Esophagus squamous epithelium (tissue), 5 donors: ENCODE measurements at regions not wholly inside any gene's neighbourhood (a gene's known extent, or its start where the extent isn't known, plus 50 kb on each side); places are given as distances from the start of the nearest gene placed in this dataset.

Source experiments
- DNase-seq: peaks from one replicate; lab custom pipeline; 2025; lab: John Stamatoyannopoulos, UW
- H3K27ac ChIP-seq, 4 donors: fragments of 200-600 bp; sonication (generic); one replicate each; pipeline ENCODE4 v1.5.1; 2016 to 2019; ENCODE audit warnings: mild to moderate bottlenecking in 1 of 4
- H3K27me3 ChIP-seq, 4 donors: fragments of 200-600 bp; sonication (generic); 1 replicate in 3 of 4; 2 replicates in 1 of 4; pipeline versions ENCODE4 v1.5.1 to v1.6.0; 2017 to 2021; ENCODE audit warnings: antibody characterized with exemption in 1 of 4
- H3K36me3 ChIP-seq, 3 donors: fragments of 200-600 bp; sonication (generic); one replicate each; pipeline ENCODE4 v1.5.1; 2016 to 2019
- H3K4me1 ChIP-seq, 3 donors: fragments of 200-600 bp; sonication (generic); one replicate each; pipeline ENCODE4 v1.5.1; 2017 to 2019
- H3K4me3 ChIP-seq, 4 donors: fragments of 200-600 bp; sonication (generic); 1 replicate in 3 of 4; 2 replicates in 1 of 4; pipeline ENCODE4 v1.5.1; 2016 to 2019; ENCODE audit warnings: mild to moderate bottlenecking in 2 of 4, moderate library complexity in 1 of 4
- H3K9me3 ChIP-seq, 3 donors: fragments of 200-600 bp; sonication (generic); one replicate each; pipeline ENCODE4 v1.5.1; 2016 to 2019
- POLR2A ChIP-seq, 4 donors: fragments of 450-650 bp; IDR thresholded peaks; one replicate each; pipeline ENCODE4 v1.6.1; 2017; ENCODE audit warnings: antibody characterized with exemption in 4 of 4, mild to moderate bottlenecking in 4 of 4, moderate library complexity in 3 of 4
- whole genome bisulfite sequencing, 2 donors: methylation state at CpG; one replicate each; pipeline ENCODE4 v1.1.5; 2018; 5-methylcytosine and 5-hydroxymethylcytosine counted together
- intact Hi-C: fragments of 100-400 bp; cut with DNase I; formaldehyde crosslinking; loops from one replicate; pipeline ENCODE4 v1.15.0; 2022
- TF ChIP-seq, protein P1 (sequence below), 6 experiments: fragments of 450-650 bp in 4 of 6; fragments of 200-600 bp in 2 of 6; sonication (generic) in 2 of 6; IDR thresholded peaks; one replicate each; pipeline ENCODE4 v1.5.1; 2016 to 2019; ENCODE audit warnings: antibody characterized with exemption in 6 of 6, mild to moderate bottlenecking in 4 of 6, moderate library complexity in 4 of 6
- donor health status: DM: yes; HTN: yes; CAD: no.

DNA sequence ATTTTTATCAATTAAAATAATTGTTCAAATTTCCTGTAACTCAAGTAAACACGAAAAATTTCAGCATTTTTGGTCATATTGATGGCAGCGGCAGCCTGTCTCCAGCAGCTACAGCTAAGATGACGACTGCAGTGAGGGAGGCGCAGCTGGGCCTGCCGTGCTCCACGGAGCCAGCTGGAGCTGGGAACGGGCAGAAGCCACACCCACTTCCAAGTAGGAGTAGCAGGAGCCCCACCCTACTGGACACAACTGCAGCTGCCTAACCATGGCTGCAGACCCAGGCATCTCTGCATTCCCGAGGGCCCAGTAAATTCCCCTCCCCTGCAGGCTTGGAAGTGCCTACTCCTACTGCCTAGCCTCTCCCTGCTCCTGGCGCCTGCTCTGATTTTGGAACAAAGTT is 2031.7 kb downstream of the EFNA5 start:
- TF ChIP-seq, protein P1, sequence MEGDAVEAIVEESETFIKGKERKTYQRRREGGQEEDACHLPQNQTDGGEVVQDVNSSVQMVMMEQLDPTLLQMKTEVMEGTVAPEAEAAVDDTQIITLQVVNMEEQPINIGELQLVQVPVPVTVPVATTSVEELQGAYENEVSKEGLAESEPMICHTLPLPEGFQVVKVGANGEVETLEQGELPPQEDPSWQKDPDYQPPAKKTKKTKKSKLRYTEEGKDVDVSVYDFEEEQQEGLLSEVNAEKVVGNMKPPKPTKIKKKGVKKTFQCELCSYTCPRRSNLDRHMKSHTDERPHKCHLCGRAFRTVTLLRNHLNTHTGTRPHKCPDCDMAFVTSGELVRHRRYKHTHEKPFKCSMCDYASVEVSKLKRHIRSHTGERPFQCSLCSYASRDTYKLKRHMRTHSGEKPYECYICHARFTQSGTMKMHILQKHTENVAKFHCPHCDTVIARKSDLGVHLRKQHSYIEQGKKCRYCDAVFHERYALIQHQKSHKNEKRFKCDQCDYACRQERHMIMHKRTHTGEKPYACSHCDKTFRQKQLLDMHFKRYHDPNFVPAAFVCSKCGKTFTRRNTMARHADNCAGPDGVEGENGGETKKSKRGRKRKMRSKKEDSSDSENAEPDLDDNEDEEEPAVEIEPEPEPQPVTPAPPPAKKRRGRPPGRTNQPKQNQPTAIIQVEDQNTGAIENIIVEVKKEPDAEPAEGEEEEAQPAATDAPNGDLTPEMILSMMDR (IDR thresholded peaks at IDR 0.05), result no peak
- TF ChIP-seq POLR2A (IDR thresholded peaks at IDR 0.05), result no peak
- 69 to 86% methylated on average over 5 to 6 of the region's 9 CpGs for WGBS, 2 donors

DNA sequence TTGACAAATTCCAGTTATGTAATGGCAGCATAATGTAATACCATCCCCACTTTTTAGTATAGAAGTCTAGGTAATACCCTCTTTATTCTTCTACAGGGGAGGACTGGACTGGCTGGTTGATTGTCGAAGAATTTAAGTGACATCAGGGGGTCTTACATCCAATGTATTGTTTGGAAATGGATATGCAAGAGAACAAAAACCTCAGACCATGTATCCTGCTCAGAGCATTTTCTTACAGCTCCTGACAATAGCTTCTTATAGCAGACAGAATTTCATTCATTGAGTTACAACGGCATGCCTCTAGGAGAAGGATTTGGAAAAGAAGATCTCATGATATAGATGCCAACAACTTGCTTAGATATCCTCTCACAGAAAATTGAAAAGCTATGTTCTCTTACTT is 2032.3 kb downstream of the EFNA5 start:
- WGBS, 2 donors, result 71 to 85% methylated on average over 2 of the region's 2 CpGs
- TF ChIP-seq, protein P1 (IDR thresholded peaks at IDR 0.05), result no peak
- TF ChIP-seq POLR2A (IDR thresholded peaks at IDR 0.05), result no peak
- H3K36me3 ChIP-seq, result no peaks in the 10 kb centered on the region
- no peak overlapping the region for H3K27ac ChIP-seq
- H3K27me3 ChIP-seq, result no peaks in the 10 kb centered on the region
- intact Hi-C loops, result no loop called here
- no peaks in the 10 kb centered on the region for H3K4me1 ChIP-seq
- DNase-seq, result no peak
- H3K9me3 ChIP-seq, result peaks cover 0 to 7% (median 3%) of the 10 kb centered on the region in 3 donors
- H3K4me3 ChIP-seq, result no peak overlapping the region

More for the DNA sequence above, 2031.7 kb downstream of the EFNA5 start:
- no peak for DNase-seq
- Histone ChIP-seq H3K27ac (no peak overlapping the region), H3K27me3 (no peaks in the 10 kb centered on the region), H3K36me3 (no peaks in the 10 kb centered on the region), H3K9me3 (peaks cover 0 to 7% (median 3%) of the 10 kb centered on the region in 3 donors), H3K4me3 (no peak overlapping the region), H3K4me1 (no peaks in the 10 kb centered on the region)
- intact Hi-C loops, result no loop called here

DNA sequence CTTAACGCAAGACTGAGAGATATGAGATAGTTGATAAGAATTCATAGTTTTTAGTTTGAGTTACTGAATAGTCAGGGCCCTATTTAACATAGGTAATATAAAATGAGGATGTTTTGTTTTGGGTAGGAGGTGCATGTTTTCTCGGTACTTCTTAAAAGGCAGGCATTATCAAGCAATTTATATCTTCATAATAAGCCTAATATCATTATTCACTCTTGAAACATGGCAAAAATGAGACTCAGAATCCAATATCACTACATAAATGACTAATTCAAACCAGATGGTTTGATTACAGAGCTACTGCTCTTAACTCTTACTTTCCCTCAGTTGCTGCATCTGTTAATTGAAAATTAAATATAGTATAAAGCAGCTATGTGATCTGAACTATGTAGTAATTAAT is 2038.7 kb downstream of the EFNA5 start:
- DNase-seq, result no peak
- Histone ChIP-seq H3K27me3 (no peaks in the 10 kb centered on the region), H3K4me3 (no peak overlapping the region), H3K4me1 (no peaks in the 10 kb centered on the region), H3K27ac (no peak overlapping the region), H3K9me3 (no peaks in the 10 kb centered on the region), H3K36me3 (no peaks in the 10 kb centered on the region)
- WGBS, 2 donors, result 68 to 69% methylated on average over 2 of the region's 2 CpGs
- intact Hi-C loops, result no loop called here
- TF ChIP-seq, protein P1 (IDR thresholded peaks at IDR 0.05), result no peak
- TF ChIP-seq POLR2A (IDR thresholded peaks at IDR 0.05), result no peak

DNA sequence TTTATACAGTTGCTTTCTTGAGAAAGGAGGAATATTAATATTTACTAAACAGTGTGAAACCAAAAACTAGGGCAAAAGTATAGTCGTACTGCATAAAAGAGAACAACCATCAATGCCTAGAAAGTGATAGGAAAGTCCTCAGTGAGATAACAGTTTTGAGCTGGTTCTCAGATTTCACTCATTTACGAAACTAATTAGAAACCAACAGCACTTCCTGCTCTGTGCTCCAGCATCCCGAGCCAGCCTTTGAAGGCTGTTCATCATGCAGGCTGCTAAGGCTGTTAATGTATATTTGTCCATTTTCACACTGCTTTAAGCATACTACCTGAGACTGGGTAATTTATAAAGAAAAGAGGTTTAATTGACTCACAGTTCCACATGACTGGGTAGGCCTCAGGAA is 2039.9 kb downstream of the EFNA5 start:
- 54 to 67% methylated on average over 3 of the region's 3 CpGs for WGBS, 2 donors
- Histone ChIP-seq H3K36me3 (no peaks in the 10 kb centered on the region), H3K4me3 (no peak overlapping the region), H3K9me3 (no peaks in the 10 kb centered on the region), H3K4me1 (no peaks in the 10 kb centered on the region), H3K27ac (no peak overlapping the region), H3K27me3 (no peaks in the 10 kb centered on the region)
- intact Hi-C loops, result no loop called here
- no peak for DNase-seq
- TF ChIP-seq POLR2A (IDR thresholded peaks at IDR 0.05), result no peak
- TF ChIP-seq, protein P1 (IDR thresholded peaks at IDR 0.05), result no peak

DNA sequence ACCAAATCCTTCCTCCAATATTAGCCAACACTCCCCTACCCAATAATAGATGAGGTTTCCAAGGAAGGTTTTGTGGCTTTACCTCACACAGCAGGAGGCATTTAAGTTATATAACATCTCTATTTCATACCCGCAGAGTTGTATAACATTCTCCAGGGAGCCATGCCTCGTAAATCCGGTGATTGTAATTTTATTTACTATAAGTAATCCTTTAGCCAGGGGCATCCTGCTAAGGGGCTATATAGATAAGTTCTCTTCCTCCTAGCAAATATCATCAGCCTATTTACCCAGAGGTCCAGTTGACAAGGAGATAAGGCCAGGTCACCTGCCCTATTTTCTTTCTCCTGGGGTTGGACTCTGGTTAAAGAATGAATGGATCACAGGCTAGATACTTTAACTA is 2051.0 kb downstream of the EFNA5 start:
- Histone ChIP-seq H3K4me1 (no peaks in the 10 kb centered on the region), H3K27ac (no peak overlapping the region), H3K4me3 (no peak overlapping the region), H3K27me3 (no peaks in the 10 kb centered on the region), H3K9me3 (no peaks in the 10 kb centered on the region), H3K36me3 (no peaks in the 10 kb centered on the region)
- 61 to 64% methylated on average over 3 of the region's 3 CpGs for WGBS, 2 donors
- intact Hi-C loops, result no loop called here
- DNase-seq, result no peak
- TF ChIP-seq, protein P1 (IDR thresholded peaks at IDR 0.05), result no peak
- TF ChIP-seq POLR2A (IDR thresholded peaks at IDR 0.05), result no peak
